CD14-positive monocyte (primary cell): ENCODE measurements at regions not wholly inside any gene's neighbourhood (a gene's known extent, or its start where the extent isn't known, plus 50 kb on each side); places are given as distances from the start of the nearest gene placed in this dataset.

Source experiments
- DNase-seq, 3 donors: peaks; one replicate each; pipeline ENCODE4 v3.0.0-alpha.2; 2011 to 2022
- H2AFZ ChIP-seq: 2 replicates; pipeline ENCODE4 v1.6.0; 2012; ENCODE audit warnings: mild to moderate bottlenecking, low read depth, low read length, inconsistent platforms; ENCODE audit not compliant: insufficient read depth, poor library complexity, severe bottlenecking
- H3K27ac ChIP-seq, 2 donors: 1 replicate in 1 of 2; 2 replicates in 1 of 2; pipeline ENCODE4 v1.5.1; 2012 to 2013; ENCODE audit warnings: low read length in 2 of 2, control low read depth in 1 of 2, inconsistent platforms in 1 of 2, low read depth in 1 of 2, mild to moderate bottlenecking in 1 of 2
- H3K27me3 ChIP-seq, 2 donors: one replicate each; pipeline versions ENCODE4 v1.6.0 to v1.6.1; 2011 to 2013; ENCODE audit warnings: low read length in 2 of 2; ENCODE audit not compliant: control insufficient read depth in 2 of 2, insufficient read depth in 2 of 2
- H3K36me3 ChIP-seq, 2 donors: replicated peaks in 1 of 2; 1 replicate in 1 of 2; 2 replicates in 1 of 2; pipeline versions ENCODE4 v1.5.1 to v1.6.1; 2012 to 2013; ENCODE audit warnings: low read length in 2 of 2, control low read depth in 1 of 2, inconsistent platforms in 1 of 2, mild to moderate bottlenecking in 1 of 2; ENCODE audit not compliant: insufficient read depth in 2 of 2, control insufficient read depth in 1 of 2
- H3K4me1 ChIP-seq, 2 donors: 1 replicate in 1 of 2; 2 replicates in 1 of 2; pipeline versions ENCODE4 v1.5.1 to v1.6.1; 2012 to 2013; ENCODE audit warnings: low read length in 2 of 2, control low read depth in 1 of 2, inconsistent platforms in 1 of 2, mild to moderate bottlenecking in 1 of 2, moderate library complexity in 1 of 2; ENCODE audit not compliant: insufficient read depth in 2 of 2, control insufficient read depth in 1 of 2
- H3K4me2 ChIP-seq: replicated peaks from 2 replicates; pipeline ENCODE3; 2012; ENCODE audit warnings: low read length, moderate library complexity, mild to moderate bottlenecking; ENCODE audit not compliant: poor library complexity, severe bottlenecking; ENCODE audit errors: extremely low read depth
- H3K4me3 ChIP-seq, 3 experiments: fragments of 200-600 bp in 1 of 3; sonication (generic) in 1 of 3; replicated peaks in 1 of 3; 1 replicate in 2 of 3; 2 replicates in 1 of 3; pipeline ENCODE4 v1.5.1; 2011 to 2013; ENCODE audit warnings: low read length in 3 of 3, mild to moderate bottlenecking in 3 of 3, control low read depth in 2 of 3, low read depth in 2 of 3, inconsistent platforms in 1 of 3, moderate library complexity in 1 of 3
- H3K79me2 ChIP-seq: 2 replicates; pipeline ENCODE4 v1.6.0; 2012; ENCODE audit warnings: mild to moderate bottlenecking, control low read depth, inconsistent platforms, low read length, moderate library complexity; ENCODE audit not compliant: insufficient read depth
- H3K9ac ChIP-seq: 2 replicates; pipeline ENCODE4 v1.6.0; 2017; ENCODE audit warnings: low read length, mild to moderate bottlenecking; ENCODE audit not compliant: insufficient read depth, poor library complexity, severe bottlenecking
- H3K9me3 ChIP-seq, 2 donors: replicated peaks in 1 of 2; 1 replicate in 1 of 2; 2 replicates in 1 of 2; pipeline versions ENCODE4 v1.5.1 to v1.6.1; 2012 to 2013; ENCODE audit warnings: low read length in 2 of 2, control low read depth in 1 of 2; ENCODE audit not compliant: control insufficient read depth in 1 of 2, insufficient read depth in 1 of 2
- H4K20me1 ChIP-seq: 2 replicates; pipeline ENCODE4 v1.6.0; 2012; ENCODE audit warnings: mild to moderate bottlenecking, low read length, control low read depth, moderate library complexity; ENCODE audit not compliant: insufficient read depth
- H3K27ac Mint-ChIP-seq, 7 donors: one replicate each; pipeline ENCODE4 v1.8.0; 2020; ENCODE audit warnings: mild to moderate bottlenecking in 7 of 7, mixed read lengths in 7 of 7, moderate library complexity in 6 of 7, inconsistent platforms in 2 of 7
- H3K27me3 Mint-ChIP-seq, 3 donors: one replicate each; pipeline ENCODE4 v1.8.0; 2021 to 2022; ENCODE audit warnings: low read depth in 3 of 3, mild to moderate bottlenecking in 3 of 3, mixed read lengths in 3 of 3, moderate library complexity in 3 of 3, inconsistent platforms in 1 of 3
- H3K36me3 Mint-ChIP-seq, 2 donors: one replicate each; pipeline ENCODE4 v1.8.0; 2020; ENCODE audit warnings: mixed read lengths in 2 of 2, inconsistent platforms in 1 of 2, mild to moderate bottlenecking in 1 of 2
- H3K4me1 Mint-ChIP-seq: one replicate; pipeline ENCODE4 v1.8.0; 2020; ENCODE audit warnings: mild to moderate bottlenecking, mixed read lengths
- H3K4me3 Mint-ChIP-seq, 2 donors: one replicate each; pipeline ENCODE4 v1.8.0; 2020; ENCODE audit warnings: mild to moderate bottlenecking in 2 of 2, mixed read lengths in 2 of 2, moderate library complexity in 1 of 2
- H3K9me3 Mint-ChIP-seq, 7 donors: one replicate each; pipeline ENCODE4 v1.8.0; 2020 to 2022; ENCODE audit warnings: mixed read lengths in 7 of 7, mild to moderate bottlenecking in 6 of 7, moderate library complexity in 6 of 7, inconsistent platforms in 2 of 7
- WGBS: methylation state at CpG from one replicate; pipeline ENCODE4 v1.1.5; 2013; ENCODE audit warnings: missing lambda C conversion rate; ENCODE audit not compliant: insufficient coverage; 5-methylcytosine and 5-hydroxymethylcytosine counted together
- intact Hi-C, 2 donors: fragments of 100-400 bp; cut with micrococcal nuclease; formaldehyde crosslinking; loops; one replicate each; pipeline versions ENCODE4 v1.15.0 to v1.15.1; 2023
- TF ChIP-seq, protein P1 (sequence below): fragments of 200-600 bp; IDR thresholded peaks from one replicate; pipeline ENCODE4 v1.8.0; 2022; ENCODE audit warnings: antibody characterized with exemption, mild to moderate bottlenecking

DNA sequence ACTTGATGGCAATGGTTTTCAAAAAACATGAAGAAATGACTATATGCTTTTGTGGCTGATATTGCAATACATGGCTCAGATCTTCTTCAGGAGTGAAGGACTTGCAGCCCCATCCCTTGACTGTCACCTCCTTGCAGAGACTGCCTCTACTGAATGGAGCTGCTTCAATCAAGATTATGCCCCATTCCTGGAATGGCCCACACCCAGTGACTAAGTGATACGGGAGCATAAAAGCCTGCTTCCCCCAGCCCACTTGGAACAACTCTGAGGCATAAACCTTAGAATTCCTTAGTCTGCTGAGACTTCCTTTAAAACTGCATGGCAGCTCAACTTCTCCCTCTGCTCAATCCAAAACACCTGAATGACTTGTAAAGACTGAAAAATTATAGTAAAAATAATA, 957.1 kb downstream of the SORCS3 start:
- Histone ChIP-seq H3K4me2 (no peak overlapping the region), H3K27ac (no peak overlapping the region), H3K9ac (no peak overlapping the region), H3K27me3 (no peaks in the 10 kb centered on the region), H2AFZ (no peak overlapping the region), H4K20me1 (no peaks in the 10 kb centered on the region), H3K4me3 (no peak overlapping the region), H3K36me3 (no peaks in the 10 kb centered on the region), H3K9me3 (peaks cover 4 to 10% of the 10 kb centered on the region in 2 donors), H3K4me1 (no peaks in the 10 kb centered on the region), H3K79me2 (no peaks in the 10 kb centered on the region)
- H3K9me3 Mint-ChIP-seq = peaks cover 0 to 5% (median 4%) of the 10 kb centered on the region in 7 donors
- no peak overlapping the region for H3K4me3 Mint-ChIP-seq
- H3K36me3 Mint-ChIP-seq = no peaks in the 10 kb centered on the region
- no peak for DNase-seq
- no peaks in the 10 kb centered on the region for H3K27me3 Mint-ChIP-seq
- no peaks in the 10 kb centered on the region for H3K4me1 Mint-ChIP-seq
- TF ChIP-seq, protein P1, sequence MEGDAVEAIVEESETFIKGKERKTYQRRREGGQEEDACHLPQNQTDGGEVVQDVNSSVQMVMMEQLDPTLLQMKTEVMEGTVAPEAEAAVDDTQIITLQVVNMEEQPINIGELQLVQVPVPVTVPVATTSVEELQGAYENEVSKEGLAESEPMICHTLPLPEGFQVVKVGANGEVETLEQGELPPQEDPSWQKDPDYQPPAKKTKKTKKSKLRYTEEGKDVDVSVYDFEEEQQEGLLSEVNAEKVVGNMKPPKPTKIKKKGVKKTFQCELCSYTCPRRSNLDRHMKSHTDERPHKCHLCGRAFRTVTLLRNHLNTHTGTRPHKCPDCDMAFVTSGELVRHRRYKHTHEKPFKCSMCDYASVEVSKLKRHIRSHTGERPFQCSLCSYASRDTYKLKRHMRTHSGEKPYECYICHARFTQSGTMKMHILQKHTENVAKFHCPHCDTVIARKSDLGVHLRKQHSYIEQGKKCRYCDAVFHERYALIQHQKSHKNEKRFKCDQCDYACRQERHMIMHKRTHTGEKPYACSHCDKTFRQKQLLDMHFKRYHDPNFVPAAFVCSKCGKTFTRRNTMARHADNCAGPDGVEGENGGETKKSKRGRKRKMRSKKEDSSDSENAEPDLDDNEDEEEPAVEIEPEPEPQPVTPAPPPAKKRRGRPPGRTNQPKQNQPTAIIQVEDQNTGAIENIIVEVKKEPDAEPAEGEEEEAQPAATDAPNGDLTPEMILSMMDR = no peak
- WGBS = 60% methylated on average over 1 of the region's 1 CpG
- H3K27ac Mint-ChIP-seq = no peak overlapping the region
- intact Hi-C loops = no loop called here

DNA sequence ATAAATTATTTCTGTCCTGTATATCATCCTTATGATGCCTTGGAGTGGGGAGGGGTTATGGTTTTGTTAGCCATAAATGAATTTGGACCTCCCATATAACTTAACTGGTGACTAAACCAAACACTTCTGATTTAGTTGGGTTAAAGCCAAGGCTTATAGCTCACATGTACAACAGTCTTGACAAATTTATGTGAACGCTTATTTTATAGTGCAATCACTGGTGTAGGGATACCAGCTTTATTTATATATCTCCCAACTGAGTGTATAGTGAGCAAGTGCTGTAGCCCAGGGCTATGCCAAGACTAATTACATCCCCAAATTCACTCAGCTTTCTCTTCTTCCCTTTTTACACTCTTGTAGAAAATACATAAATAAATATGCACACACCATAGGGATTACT, 956.2 kb downstream of the SORCS3 start:
- Histone ChIP-seq H3K4me3 (no peak overlapping the region), H3K4me2 (no peak overlapping the region), H2AFZ (no peak overlapping the region), H3K27ac (no peak overlapping the region), H3K27me3 (no peaks in the 10 kb centered on the region), H3K9ac (no peak overlapping the region), H3K79me2 (no peaks in the 10 kb centered on the region), H3K4me1 (no peaks in the 10 kb centered on the region), H3K9me3 (peaks cover 4 to 10% of the 10 kb centered on the region in 2 donors), H3K36me3 (no peaks in the 10 kb centered on the region), H4K20me1 (no peaks in the 10 kb centered on the region)
- no CpG with 5 or more reads among the region's 1 CpG for WGBS
- H3K27me3 Mint-ChIP-seq = no peaks in the 10 kb centered on the region
- intact Hi-C loops = no loop called here
- TF ChIP-seq, protein P1 = no peak
- H3K4me1 Mint-ChIP-seq = no peaks in the 10 kb centered on the region
- H3K4me3 Mint-ChIP-seq = no peak overlapping the region
- peaks cover 0 to 4% (median 2%) of the 10 kb centered on the region in 7 donors for H3K9me3 Mint-ChIP-seq
- no peaks in the 10 kb centered on the region for H3K36me3 Mint-ChIP-seq
- no peak for DNase-seq
- no peak overlapping the region for H3K27ac Mint-ChIP-seq
